ENCODE measurements at regions not wholly inside any gene's neighbourhood (a gene's known extent, or its start where the extent isn't known, plus 50 kb on each side); places are given as distances from the start of the nearest gene placed in this dataset.

DNA sequence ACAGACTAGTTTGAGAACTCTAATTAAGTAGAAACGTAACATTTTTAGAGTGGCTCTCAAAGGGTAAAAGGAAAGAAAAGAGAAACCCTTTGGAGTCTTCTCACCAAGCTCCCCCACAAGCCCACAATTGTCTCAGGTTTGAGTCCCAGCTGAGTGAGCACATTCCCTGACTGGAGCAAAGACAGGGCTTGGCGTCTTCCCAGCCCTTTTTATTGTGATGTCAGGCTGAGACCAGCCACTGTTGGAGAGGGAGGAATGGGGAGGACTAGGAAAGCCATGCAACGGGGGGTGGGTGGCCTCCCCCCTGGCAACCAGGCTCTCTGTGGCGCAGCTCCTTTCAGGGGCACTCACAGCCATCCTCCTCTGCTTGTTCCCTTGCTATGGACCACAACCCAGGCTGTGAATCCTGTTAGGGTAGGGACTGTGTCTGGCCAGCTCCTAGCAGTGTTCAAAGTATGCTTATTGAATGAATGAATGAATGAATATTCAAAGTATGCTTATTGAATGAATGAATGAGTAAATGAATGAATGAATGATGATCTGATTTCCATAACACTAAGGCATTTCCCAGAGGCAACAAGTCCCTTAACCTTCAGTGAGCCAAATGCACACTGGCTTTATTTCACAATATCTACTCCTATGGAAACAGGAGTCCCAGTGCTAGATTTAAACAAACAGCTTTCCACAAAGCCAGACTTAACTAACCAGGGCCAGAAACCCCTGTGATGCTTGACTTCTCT, 413.3 kb downstream of the MID1IP1 start:
- DNase-seq (ENCODE audit: low read depth, low spot score) = peak; percentile 54

DNA sequence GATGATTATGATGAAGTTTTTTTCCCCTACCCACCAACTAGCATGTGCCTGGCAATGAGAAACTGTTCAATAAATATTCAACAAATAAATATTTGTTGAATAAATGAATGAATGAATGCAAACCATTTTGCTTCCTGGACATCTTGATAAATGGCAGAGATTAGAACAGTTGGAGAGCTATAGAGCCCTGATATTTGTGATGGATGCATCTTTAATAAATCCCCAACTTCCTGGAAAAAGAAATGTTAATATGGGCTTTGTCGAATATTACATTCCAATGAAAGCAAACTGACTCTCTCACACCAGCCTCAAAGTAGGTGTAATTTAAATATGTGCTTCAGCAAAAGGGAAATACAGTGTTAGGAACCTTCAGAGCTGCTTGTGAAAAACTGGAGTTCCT, 419.7 kb downstream of the MID1IP1 start:
- no peak for DNase-seq (ENCODE audit: low read depth, low spot score)

DNA sequence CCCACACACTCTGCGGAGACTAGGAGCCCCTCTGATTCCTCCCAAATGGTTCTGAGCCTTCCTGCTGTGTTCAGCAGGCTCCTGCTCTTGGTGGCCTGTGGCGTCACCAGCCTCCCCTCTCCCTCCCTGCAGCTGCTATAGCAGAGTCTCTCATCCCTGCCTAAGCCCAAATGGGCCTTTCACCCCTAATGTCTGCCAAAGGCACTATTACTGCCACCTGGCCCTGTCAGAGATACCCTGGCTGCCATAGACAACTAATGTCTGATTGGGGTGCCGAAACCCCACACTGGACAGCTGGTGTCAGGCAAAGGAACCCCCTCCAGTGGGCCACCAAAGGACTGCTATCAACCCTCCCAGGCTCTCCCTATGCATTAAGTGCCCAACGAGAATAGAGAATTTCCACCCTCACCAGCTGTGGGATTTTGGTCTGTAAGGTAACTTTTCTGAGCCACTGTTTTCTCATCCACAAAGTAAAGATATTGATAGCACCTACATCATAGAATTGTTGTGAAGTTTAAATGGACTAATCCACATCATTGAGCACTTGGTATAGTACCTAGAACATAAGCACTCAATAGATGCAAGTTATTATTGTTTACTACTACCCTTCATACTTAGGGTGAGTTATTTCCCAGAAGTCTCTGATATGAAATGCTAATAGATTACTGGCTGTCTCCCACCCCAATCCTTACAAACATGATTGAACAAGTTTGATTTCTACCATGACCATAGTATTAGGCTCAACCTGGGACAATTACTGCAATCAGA, 421.3 kb downstream of the MID1IP1 start:
- no peak for DNase-seq (ENCODE audit: low read depth, low spot score)

DNA sequence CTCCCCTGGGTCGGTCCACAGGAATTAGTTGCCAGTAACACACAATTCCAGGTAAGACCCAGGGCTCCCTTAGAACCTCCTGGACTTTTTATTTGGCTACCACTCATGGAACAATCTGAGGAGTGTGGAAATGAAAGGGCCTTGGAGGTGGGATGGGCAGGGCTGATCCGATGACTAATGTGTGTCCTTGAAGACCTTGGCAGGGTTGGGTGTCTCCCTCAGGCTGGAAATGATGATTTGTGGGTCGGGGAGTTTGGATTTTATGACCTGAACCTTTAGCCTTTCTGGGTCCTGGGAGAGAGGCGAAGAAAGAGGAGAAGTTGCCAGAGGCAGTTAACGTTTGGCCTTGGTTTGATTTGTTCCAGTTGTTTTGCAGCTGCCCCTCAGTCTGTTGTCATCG, 425.0 kb downstream of the MID1IP1 start:
- DNase-seq (ENCODE audit: low read depth, low spot score) = no peak

DNA sequence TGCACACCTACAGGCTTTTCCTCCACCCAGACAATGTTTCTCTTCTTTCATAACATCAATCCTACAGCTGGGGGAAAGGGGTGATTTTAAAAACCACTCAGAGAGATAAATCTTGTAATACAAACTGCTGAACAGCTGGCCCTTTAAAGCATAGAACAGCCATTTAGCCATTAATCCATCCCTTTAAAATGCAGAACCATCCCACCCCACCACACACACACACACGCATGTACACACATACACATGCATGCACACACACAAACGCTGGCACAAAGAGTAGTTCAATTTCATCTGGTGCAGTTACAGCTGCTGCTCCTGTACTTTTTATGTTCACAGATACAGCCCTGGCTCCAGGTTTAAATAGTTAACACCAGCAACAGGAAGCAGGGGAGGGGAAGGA, 426.1 kb downstream of the MID1IP1 start:
- DNase-seq (ENCODE audit: low read depth, low spot score) = no peak

DNA sequence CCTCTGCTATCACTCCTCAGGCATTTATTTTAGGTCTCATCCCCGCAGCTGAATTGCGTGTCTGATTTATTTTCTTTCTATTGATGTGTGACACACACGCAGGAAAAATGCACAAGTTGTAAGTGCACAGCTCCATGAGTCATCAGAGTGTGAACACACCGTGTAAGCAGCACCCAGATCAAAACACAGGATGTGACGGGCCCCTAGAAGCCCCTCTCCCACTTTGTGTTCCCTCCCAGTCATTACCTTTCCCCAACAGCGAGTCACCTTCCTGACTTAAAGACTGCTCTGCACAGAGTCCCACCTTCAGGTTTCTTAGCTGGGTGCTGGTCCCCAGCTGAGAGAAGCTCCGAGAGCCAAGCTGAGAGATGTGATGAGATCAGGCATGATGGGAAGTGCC, 436.7 kb downstream of the MID1IP1 start:
- DNase-seq (ENCODE audit: low read depth, low spot score) = no peak

DNA sequence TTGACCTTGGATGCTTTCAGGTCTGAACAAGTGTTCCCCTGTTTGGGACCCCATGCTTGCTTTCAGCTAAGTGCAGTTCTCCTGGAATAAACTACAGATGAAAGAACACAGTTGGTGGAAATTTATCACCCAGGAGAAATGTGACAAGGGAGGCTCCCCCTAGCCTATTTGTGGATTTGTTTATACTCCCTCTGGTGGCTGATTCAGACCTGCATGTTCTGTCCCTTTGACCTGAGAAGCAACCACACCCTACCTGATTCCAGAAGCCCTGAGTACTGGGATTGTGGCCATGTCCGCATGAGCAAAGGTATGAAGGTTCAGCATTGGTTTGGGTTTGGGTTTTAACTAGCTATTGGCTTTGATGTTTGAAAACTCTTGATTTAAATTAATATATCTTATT, 440.9 kb downstream of the MID1IP1 start:
- DNase-seq (ENCODE audit: low read depth, low spot score) = peak; percentile 35

DNA sequence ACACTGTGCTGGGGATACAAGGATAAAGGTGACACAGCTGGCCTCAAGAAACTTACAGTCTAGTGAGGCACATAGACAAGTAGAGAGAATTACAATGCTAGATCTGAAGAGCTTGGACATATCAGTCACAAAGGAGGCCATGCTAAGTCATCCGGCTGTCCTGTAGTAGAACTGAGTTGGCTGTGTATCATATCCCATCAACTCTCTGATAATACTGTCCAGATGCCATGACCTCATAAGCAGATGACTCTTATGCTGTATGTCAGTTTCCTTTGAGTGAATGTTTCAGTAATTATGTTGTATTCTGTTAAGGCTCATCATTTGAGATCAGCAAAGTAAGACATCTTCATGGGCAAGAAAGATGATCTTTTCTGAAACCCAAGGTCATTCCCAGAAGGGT, 442.9 kb downstream of the MID1IP1 start:
- DNase-seq (ENCODE audit: low read depth, low spot score) = no peak

DNA sequence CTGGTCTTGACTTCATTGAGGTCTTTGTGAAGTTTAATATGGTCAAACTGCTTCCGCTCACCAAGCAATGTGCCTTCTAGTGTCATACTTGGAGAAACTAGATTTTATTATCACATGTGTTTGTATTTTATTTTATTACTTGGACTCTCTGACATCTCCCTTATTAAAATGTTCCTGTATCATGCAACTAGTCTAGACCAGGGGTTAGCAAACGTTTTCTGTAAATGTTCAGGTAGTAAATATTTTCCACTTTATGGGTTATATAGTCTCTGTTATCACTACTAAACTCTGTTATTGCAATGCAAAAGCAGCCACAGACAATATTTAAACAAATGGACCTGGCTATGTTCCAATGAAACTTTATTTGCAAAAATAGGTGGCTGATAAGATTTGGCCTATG, 443.8 kb downstream of the MID1IP1 start:
- no peak for DNase-seq (ENCODE audit: low read depth, low spot score)

DNA sequence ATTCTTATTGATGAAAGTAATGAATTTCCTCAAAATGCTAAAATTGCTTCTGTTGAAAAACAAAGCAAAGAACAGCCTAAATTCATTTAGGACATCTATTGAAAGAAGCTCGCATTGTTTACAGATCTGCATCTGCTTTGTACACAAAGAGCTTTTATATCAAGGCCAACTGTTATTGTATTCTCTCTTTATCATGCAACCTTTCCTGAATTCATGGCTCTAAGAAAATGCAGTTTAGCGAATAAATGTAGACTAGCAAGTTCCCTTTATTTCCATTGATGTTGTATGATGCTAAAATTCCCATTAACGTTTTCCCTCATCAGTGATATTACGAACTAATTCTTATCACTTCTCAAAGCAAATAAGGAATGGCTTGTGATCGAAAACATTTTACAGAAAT, 446.3 kb downstream of the MID1IP1 start:
- no peak for DNase-seq (ENCODE audit: low read depth, low spot score)

DNA sequence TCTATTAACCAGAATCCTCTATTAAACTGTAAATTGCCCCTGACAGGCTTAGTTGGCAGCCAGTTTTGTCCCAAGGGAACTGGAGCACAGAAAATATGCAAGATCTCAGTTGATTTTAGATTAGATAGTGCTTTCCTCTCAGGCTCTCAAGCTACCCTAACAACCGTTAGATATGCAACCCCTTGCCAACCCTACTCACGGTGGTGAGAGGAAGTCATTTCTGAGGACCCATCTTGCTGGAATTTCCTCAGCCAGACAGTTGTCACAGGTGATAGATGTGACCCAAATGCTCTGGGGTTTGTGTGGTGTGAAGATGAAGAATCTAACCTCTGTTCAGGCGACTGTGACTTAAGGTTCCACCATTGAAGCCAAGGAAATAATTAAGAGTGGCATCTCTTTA, 447.1 kb downstream of the MID1IP1 start:
- DNase-seq (ENCODE audit: low read depth, low spot score) = no peak

DNA sequence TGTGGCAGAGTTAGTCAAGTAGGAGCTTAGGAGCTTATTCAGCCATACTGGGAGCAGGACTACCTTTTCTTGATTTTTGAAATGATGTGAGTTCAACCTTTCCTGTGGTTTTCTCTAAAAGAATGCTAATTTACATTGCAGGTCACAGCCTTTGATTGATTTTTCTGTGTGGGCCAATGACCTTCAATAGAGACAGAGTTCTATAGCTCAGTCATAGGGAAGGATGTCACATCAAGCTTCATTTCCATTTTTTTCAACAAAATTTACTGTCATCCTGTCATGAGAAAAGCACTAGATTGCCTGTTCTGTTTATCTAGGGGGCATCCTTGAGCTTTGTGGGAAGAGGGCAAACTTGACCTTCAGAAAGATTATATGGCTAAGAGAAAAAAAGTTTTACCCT, 448.7 kb downstream of the MID1IP1 start:
- DNase-seq (ENCODE audit: low read depth, low spot score) = no peak

DNA sequence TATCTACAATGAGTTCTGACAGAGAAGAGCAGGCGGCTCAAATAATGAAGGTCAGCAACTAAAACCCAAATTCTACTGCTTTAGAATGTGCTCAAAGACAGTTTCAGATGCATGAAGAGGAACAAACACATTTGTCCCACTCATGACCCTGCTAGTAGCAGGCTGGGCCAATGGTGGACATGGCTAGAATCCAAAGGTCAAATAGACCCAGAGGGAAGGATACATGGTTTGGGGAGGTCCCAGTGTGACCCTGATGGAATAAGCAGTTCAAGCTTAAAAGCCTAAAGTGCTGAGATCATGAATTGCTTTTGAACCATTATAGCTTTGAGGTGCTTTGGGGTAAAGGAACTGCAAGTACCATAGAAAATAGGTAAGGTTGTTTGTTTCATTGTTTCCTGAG, 450.7 kb downstream of the MID1IP1 start:
- no peak for DNase-seq (ENCODE audit: low read depth, low spot score)

DNA sequence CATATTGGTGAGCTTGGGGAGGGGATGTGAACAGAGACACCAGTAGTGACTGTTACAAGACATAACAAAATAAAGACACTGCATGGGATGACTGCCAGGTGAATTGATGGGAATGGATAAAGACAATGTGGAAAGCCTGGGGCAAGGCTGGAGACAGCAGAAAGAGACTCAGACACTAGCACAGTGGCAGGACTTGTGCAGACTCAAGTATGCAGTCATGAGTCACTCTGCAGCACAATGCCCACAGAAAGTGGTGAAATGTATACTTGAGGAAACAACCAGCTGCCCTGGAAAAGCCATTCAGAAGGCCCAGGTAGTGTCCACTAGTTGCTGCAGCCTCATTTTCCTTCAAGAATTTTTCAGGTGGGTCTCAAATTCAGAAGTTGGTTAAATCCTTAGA, 452.3 kb downstream of the MID1IP1 start:
- DNase-seq (ENCODE audit: low read depth, low spot score) = peak; percentile 24

DNA sequence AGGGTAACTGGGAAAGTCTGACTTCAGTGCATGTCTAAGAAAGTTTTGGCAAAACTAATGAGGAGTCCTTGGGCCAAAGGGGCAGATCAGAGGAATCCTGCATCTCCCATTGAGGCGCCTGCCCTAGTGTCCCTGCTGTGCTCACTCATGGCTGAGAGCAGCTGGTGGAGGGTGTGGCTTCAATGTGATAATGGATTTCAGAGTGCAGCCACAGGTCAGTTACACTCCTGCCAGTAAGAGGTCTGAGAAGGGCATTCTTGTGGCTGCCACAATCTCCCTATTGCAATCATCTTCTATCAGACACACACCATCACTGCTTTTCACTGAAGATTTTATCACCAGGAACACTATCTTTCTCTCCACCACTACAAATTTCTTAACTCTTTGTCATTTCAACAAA, 457.1 kb downstream of the MID1IP1 start:
- DNase-seq (ENCODE audit: low read depth, low spot score) = peak; percentile 11

DNA sequence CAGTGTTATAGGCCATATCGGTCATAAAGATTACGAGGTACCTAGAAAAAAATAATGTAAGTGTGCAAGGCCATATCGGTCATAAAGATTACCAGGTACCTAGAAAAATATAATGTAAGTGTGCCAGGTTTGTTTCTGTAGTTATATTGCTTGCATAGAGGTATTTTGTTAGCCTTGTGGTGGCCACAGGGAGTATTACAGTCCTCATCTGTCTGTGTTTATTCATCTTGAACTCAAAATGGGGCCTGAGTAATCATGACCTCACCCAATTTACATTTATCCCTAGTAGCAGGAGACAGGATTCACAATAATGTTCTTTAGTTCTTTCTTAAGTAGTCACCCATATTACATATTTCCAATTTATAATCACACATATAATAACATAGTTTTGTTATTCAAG, 459.7 kb downstream of the MID1IP1 start:
- peak; percentile 31 for DNase-seq (ENCODE audit: low read depth, low spot score)

DNA sequence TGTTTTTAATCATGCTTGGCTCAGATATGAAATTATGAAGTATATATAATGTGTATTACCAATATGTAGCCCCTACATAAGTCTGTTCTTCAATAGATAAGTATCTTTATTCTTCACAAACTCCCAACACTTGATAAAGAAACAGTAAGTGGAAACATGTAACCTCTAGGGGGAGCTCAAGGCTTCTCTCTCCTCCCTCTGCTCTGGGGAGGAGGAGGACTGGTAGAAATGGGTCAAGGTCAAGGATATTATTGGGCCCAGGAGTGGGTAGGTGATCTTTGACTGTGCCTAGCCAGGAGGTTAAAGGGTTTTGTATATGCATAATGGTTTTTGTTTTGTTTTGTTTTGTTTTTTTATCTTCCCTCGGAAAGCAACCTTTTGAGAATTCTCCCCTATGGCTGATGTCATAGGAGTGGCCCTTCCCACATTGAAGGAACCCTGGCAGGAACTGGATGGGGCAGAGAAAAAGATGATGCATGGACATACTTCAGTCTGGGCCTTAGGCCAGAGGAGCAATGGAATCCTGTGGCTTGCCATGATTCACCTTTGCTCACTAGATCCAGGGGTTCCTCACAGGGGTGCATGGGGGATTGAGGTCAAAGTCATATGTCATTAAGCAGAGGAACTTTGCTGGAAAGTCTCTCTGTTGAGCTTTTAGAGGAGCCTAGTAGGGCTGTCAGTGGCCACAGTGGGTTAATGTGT, 460.3 kb downstream of the MID1IP1 start:
- peak; percentile 64 for DNase-seq (ENCODE audit: low read depth, low spot score)

DNA sequence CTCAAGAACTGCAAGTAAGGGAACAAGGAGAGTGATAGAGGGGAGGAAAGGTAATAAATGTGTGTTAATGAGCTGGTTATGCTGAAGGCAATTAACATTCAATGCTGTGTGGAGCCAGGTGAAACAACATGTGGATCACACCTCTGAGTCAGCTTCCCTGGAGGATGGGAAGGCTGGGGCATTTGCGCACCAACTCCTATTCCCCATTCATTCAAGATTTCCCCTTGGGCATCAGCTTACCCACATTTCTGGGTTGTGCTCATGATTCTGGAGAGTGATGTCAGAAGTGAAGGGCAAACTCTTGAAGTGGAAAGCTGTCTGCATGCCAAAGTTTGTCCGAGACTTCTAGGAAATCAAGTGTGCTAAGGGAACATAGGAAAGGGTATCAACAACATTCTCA, 461.4 kb downstream of the MID1IP1 start:
- no peak for DNase-seq (ENCODE audit: low read depth, low spot score)

DNA sequence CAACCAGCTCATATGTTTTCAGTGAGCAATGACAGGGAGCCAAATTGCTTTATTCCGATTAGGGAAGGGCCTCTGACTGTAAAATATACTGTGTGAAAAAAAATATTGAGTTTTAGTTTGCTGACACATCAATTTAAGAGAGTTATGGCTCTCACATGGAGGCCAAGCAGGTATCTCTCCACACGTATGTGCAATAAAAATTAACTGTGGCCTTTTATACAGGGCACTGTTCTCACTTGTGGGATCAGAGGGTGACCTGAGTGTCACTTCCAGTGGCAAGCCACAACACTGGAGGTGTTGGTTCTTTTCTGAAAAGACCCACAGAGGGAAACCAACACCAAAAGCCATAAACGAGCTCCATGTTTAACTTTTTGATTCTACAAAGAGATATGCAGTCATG, 462.8 kb downstream of the MID1IP1 start:
- no peak for DNase-seq (ENCODE audit: low read depth, low spot score)

DNA sequence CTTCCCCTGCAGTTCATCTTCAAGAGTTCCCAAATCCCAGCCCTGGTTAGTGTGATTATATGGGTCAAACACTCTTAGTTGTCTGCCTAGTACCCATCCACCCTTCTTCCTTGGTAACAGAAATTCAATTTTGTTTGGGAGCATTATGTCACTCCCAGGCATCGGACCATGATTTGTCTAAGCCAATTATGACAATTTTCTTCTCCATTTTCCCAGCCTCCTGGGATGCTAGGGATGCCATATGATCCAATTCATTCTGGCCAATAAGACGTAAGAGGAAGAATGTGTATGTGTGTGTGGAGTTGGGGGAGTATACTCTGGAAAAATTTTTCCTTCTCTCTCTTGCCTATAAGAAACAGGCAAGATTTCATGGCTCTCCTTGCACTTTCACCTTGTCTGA, 465.9 kb downstream of the MID1IP1 start:
- no peak for DNase-seq (ENCODE audit: low read depth, low spot score)

DNA sequence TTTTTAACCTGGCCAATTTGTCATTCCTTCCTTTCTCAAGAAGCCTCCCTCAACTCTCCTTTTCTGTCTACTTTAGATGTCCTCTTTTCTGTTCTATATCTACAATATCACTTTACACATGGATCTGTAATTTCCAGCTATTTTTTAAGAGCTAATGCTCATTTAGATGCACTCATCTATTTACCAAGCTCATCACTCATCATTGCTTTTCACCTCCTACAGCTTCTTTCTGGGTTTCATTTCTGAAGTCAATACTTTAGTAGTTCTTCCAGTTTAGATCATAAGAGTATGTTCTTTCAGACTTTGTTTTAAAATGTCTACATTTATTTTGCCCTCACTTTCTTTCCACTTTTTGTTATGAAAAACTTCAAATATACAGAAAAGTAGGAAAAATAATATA, 466.9 kb downstream of the MID1IP1 start:
- no peak for DNase-seq (ENCODE audit: low read depth, low spot score)

DNA sequence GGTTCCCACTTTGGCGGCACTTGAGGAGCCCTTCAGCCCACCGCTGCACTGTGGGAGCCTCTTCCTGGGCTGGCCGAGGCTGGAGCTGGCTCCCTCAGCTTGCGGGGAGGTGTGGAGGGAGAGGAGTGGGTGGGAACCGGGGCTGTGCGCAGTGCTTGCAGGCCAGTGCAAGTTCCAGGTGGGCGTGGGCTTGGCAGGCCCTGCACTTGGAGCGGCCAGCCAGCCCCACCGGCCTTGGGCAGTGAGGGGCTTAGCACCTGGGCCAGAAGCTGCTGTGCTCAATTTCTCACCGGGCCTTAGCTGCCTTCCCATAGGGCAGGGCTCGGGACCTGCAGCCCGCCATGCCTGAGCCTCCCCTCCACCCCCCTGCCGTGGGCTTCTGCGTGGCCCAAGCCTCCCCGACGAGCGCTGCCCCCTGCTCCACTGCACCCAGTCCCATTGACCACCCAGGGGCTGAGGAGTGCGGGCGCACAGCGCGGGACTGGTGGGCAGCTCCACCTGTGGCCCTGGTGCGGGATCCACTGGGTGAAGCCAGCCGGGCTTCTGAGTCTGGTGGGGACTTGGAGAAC, 474.3 kb downstream of the MID1IP1 start:
- no peak for DNase-seq (ENCODE audit: low read depth, low spot score)
